DMS79 (cell line): ENCODE measurements at regions not wholly inside any gene's neighbourhood (a gene's known extent, or its start where the extent isn't known, plus 50 kb on each side); places are given as distances from the start of the nearest gene placed in this dataset.
"Not testable (repeated sequence)": the region's sequence is repeated elsewhere in the genome, so short reads cannot be mapped to it uniquely, and the experiment has no call there.

Experiments
- DNase-seq: peaks from one replicate; lab custom pipeline; 2025; lab: John Stamatoyannopoulos, UW

DNA sequence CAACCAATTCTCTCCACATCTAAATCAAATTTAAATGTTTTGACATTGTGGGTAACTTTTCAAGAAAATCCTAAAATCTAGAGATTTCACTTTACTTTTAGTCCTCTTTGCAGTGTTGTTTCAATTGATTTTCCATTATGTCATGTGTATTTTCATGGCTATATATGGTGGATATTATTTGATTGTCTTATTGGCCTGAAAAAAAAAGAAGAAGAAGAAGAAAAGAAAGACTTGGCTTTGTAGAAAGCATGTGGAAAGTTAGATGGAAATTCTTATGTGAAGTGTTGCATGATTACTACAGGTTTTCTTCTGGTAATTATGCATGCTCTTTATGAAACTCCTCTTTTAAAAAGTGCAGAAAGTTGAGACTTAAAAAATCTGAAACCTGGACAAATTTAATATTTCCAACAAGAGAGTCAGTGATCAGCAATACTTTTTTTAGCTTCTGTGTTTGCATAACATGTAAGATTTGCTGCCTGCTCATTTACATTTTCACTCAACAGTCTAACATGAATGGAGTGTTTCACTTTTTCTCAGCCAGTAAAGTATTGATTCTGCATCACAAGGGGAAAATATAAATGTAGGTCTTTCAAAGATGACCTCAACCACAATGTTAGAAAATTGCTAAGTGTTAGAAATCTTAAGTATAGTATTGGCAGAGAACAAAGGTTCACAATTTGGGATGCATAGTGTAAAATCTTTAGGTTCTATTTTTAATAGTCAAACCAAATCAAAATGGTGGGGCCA, 438.7 kb downstream of the BCKDHB start:
- DNase-seq, result no peak

DNA sequence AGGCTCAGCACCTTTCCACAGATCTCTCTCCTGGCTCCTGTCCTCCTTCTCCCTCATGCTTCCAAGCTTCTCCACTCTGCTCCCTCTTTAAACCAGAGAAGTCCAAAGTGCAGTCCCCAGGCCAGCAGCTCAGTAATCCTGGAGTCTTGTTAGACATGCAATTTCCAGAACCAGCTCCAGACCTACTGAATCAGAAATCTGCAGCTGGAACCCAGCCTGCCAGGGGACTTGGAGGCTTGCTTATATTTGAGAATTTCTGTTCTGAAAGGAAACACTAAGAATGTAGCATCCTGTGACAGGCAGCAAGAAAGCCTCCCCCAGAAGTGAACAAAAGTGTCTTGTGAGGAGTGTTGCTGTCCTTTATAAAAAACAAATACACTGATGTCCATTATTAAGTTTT, 438.1 kb downstream of the BCKDHB start:
- DNase-seq, result no peak

DNA sequence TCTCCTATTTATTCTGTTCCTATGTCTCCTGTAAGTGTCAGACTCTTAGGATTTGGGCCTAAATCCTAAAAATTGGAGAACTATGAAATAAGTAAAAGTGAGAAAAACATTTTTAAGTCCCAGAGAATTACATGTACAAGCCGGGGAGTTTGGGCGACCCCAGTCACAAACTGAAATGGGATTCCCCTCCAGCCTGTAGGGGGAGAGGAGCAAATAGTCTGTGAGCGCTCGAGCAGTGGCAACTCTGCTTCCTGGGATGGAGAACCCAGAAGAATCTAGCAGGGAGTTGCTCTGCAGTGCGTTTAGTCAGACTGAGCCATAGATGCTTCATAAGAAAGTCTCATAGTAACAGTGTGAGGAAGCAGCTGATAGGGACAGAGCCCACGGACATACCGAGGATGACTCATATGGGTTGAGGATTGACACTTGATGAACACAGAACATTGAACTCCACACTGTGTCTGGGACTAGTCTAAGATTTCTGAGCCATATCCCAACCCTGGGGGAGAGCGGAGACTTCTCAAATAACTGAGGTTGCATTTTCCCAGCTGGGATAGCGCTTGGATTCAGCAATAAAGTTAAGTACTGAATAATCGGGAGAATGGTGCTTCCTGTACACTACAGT, 437.2 kb downstream of the BCKDHB start:
- DNase-seq, result no peak

DNA sequence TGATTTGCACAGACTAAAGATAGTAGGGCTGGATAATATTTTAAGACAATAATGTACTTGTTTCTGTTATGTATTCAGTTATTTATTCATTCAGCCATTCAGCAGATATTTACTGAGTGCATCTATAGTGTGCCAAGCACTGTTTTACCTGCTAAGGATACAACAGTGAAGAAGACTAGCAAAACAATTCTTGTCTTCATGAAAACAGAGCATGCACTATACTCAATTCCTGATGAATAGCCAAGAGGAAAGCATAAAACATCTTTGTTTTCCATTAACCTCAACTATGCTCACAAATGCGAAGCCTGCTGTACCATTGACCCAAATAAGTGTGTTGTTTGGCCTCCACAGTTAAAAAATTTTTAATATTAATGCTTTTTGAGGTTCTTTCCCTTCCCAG, 436.7 kb downstream of the BCKDHB start:
- DNase-seq, result no peak

DNA sequence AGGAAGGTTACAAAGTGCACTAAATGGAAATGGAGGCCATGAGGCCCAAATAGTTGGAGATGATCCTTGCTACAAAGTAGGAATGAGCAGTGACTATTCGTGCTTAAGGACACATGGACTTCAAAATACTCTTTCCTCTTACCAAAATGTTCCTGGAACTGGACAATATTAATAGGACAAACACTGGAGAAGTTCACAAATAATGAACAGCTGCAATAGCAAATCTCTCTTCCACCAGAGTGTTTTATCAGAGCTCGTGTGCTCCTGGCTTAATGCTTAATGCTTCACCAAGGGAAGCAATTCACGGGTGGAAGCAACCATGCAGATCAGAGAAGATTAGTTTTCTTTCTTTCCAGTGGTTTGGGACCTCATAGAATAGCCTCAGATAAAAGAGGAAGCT, 435.4 kb downstream of the BCKDHB start:
- DNase-seq, result no peak

DNA sequence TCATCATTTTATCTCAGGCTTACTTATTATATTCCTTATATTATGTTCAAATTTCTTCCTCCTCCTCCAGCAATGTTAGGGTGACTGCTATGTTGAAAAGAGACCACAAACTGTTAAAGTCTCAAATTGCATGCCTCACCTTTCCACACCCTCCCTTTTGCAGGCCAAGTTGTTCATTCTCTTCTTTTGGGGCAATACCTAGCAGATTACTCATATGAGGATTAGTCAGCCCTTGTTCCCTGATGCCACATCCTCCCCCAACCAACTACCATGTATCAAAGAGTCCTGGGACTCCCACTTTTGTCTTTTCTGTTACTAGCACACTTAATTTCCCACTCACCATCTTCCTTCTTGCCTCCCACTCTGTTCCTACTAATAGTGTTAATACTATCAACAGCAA, 434.7 kb downstream of the BCKDHB start:
- no peak for DNase-seq

DNA sequence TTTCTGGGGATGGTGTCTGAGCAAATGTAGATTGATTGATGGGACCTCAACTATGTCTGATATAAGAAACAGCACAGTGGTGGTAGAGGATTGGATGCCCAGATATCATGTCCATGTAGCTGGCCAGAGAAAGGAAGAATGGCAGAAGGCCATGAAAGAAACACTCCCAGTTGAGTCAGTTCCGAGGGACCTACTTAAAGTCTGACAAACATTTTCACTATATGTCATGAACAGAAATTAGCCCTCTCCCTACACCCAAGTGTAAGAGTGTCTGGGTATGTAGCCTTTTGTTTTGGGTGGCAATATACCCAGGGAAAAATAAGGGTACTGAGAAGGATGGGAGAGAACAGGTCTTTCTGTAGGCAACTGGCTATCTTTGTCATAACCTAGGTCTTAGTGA, 434.2 kb downstream of the BCKDHB start:
- no peak for DNase-seq

DNA sequence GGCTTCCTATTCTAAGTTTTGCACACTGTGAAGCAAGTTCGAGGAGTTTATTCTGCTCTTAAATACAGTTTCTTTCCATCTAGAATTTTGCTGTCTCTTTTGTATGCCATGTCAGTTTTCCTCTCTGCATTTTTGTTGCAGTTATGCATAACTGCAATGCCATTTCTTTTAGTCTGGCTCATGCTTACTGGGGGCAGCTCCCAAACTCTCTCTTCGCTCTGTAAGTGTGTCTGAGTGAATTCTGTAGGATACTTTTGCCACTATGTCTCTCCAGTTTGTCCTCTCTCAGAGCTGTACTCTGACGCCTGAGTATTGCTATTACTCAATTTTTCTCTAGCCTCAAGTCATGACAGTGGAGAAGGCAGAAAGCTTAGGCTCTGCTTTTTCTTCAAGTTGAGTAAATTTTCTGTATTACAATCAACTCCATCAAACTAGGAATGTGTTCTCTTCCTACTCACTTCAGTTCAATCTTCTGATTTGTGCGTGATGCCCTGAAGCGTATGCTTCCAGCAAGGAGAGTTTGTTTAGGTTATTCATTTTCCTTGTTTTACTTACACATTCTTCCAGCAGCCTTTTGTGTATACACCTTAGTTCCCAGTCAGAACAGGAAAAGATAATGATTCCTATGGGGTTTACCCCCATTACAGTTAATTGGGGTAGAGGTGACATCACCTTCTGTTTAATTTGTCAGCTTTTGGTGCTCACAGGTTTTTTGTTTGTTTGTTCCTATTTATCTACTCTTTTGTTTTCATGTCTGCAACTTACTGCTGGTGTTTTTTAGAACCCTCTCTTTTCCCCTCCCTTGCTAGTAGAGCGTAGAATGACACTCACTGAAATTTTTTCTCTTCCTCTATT, 430.9 kb downstream of the BCKDHB start:
- DNase-seq, result no peak

DNA sequence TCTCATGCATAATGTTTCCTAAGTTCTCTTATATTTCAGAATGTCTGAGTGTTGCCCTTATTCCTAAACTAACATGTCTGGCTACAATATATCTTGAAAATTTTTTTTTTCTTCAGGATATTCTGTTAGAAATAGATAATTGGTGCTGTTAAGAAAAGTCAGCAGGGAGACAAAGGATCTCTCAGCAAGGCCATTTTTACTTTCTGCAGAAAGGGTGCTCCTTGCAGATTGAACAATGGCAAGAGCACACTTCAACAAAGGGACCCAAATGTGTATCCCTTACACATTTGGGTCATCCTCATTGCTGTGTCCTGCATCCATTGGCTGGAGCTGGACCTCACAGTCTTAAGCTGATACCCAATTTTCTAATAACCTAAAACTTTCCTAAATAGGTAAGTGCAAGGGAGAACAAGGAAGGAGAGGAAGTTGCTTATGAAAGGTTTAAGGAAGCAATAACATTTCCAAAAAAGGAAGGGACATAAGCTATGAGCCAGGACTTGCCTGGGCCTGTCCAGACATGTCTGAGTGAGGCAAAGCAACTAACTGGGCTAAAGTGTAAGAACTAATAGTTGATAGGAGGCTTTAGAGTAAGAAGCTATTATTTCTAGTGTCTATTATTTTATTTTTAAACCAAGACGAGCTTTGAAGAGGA, 429.6 kb downstream of the BCKDHB start:
- peak; percentile 10 for DNase-seq

DNA sequence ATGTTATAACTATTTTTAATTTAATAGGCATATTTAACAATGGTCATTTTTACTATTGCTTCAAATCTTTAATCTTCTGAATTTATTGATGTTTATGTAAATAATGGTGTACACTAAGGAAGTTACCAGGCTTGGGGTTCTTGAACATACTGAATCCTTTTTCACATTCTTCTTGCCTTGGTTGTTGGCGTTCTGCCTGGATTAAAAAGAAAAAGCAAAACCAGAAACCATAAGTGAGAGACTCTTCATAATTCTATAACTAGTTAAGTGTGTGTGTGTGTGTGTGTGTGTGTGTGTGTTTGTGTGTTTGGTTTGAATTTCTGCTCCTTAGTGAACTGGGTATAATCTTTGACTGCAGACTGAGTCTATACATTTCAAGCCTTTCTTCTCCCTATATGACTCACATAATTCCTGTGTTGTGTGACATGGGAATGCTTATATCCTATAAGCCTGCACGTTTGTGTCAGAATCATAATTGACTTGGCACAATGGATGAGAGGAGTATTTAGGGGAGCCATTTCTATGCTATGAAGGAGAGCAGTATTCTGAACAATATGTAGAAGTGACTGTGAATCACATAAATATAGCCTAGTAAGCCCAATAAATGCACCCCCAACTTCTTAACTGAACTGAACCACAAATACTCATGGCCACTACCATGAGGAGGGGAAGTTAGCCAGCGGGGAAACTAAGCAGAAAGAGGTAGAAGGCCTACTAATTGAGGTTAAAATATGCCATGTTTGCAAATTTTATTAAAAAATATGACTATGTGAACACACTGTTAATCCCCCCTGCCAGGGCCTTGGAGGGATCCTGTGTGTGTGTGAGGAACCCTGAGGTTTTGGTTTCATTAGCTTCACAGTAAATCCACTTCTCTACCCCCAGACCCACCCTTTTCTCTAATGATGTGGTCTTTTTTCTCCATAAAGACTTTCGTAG, 425.5 kb downstream of the BCKDHB start:
- DNase-seq, result no peak

DNA sequence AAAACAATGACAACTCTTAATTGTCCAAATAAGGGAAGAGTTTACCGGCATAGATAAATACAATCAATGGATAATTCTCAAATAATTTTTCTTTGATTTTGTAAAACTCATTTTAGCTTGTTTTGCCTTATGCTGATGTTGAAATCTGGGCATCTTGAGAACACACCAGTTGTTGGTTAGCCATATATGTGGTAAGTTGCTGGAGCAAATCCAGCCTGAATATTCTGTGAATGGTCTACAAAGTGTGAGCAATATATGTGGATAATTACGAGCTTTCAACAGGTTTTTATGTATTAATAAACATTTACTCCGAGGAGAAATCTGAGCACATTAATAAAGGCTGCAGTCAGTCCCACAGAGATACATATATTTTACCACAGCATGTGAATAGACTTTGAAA, 423.6 kb downstream of the BCKDHB start:
- no peak for DNase-seq

DNA sequence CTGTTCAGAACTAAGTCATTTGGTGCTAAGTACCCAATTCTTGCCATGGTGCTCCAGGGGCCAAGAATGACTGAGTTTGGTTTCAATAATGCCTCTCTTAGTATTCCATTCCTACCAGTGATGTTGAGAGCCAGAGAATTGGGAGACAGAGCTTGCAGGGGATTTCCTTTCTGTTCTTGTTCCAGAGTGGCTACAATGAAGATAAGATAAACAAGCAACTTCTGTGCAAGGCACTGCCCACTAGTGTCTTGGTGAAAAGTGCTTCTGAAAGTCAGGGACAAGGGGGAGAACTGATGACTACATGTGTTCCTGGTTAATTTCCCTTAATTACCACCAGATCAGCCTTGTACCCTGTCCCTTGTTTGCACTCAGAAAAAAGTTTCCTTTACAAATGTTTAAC, 421.6 kb downstream of the BCKDHB start:
- DNase-seq, result no peak

DNA sequence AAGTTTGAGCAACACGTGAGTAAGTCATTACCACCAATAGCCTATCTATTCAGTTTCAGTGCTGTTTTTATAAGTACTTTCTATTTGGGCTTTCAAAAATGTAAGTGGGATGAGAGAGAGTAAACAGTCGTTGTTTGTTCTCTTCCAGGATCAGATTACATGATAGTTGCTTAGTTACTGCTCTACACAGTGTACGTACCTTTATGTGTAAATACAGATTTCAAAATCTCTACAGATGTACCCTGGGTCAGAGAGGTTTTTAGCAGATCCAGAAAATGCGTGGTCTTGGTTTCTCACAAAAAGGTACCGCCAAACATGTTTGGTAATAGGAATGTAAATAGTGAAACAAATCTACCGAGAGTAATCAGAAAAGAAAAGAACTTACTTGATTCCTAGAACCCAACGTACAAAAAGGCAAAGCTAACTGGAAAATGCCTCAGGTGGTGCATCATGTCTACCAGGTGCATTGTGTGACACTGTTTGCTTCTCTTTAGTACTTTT, 421.1 kb downstream of the BCKDHB start:
- DNase-seq, result peak; percentile 75

DNA sequence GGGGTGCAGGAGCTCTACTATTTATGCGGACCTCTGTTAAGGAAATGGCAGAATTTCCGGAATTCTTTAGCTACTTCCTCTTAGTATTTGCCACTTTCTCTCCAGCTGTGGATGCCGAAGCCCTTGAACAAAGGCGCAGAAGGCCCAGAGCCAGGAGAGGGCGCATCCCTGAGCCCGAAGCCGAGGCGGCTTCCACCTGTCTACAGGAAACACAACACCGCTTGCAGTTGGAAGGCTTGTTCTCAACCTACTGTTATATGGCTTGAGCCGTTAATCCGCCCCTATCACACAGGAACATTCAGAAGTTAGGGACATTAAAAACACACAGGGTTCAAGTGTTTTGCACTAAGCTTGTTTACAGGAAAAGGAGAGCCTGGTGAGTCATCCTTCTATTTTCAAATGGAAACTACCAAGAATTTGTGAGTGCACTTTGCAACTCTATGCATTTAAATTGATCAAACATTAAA, 417.1 kb downstream of the BCKDHB start:
- peak; percentile 9 for DNase-seq

DNA sequence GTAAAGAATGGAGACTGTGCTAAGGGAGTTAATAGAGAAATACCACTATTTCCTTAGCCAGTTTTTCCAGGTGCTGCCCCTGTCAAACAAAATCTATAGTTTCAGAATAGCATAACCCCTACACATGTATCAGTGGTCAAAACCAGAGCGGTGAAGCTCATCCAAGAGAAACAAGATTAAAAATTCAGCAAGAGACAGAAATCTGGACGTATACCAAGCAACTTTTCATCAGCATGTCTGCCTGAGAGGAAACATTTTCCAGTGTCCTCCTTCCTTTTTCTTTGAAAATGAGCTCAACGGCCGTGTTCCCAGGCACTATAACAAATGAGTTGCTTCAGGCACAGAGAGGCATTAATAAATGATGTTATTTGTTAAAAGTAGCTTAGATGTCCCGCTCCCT, 416.5 kb downstream of the BCKDHB start:
- DNase-seq, result no peak

DNA sequence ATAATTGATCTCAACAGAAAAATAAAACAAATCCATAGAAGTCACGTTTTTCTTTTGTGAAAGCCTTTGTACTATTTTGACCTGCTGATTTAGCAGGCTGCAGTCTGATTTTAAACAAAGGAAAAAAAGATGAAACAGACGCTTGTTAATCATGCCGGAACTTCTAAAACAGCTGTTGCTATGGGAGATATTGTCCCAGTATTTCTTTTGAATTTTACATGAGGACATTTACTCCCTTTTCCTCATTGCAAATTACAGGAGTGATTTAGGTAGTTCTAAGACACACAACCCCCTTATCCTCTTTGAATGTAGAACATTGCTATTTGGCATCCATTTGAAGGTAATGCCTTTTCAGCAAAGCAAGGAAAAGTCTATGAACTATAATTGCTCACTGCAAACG, 416.1 kb downstream of the BCKDHB start:
- no peak for DNase-seq

DNA sequence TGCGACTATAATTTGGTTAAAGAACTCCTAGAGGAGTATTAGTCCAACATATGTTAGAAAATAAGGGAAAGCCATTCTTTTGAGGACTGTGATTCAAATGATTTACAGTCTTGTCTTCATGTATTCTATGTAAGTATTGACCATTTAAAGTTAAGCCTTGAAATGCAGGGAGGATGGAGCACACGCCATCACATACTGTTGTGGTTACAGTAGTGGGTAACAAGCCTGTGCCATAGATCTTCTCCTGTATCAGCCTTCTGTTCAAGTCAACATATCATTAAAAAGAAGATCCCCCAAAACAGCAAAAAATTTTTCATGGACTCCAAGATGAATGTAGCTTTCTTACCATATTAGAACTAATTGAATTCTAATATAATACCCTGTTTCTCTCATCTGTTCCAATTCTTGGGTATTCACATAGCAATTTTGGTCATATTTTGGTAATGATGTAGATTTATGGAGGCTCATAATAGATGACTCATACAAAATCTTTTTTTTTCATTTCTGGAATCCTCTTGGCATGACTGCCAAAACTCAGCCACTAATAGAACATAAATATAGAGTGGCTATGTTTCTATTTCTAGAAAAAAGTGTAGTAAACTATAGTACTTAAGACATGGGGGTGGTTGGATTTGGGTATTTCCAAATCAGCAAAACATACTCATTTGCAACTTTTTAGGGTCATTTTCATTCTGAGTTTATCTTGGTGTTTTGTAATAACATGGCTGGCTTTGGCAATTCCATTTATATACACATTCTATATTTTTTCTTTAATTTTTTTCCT, 413.5 kb downstream of the BCKDHB start:
- no peak for DNase-seq

DNA sequence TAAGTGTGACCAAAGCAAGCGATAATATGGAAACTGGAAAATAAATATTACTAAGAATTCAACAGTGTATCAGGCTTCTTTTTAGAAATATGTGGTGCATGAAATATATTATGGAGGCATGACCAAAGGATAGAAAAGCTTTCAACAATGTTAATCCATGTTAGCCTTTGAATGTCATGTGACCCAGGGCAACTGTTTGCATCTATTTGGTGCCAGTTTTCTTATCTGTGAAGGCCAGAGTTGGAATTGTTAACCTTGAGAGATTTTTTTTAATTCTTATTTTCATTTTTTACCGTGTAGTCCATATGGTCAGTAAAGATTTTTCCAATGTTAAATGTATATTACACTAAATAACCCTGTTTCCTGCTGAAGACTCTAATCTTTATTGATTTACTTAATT, 411.1 kb downstream of the BCKDHB start:
- DNase-seq, result no peak

DNA sequence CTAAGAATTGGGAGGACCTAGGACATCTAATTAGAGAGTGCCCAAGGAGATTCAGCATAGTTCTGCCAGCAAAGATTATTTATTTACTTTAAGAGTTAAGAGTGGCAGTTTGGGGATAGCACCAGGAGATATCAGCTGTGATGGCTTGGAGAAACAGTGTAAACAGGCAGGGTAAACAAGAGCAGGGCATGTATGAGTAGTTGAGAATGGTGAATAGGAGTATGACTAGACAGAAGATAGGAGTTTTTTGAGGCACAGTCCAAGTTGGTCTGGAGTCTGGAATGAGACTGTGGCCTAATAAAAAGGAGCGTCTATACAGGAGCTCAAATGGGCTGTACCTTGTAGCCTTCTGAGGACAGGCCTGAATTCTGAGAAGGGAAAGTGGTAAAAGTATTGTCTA, 404.1 kb downstream of the BCKDHB start:
- not testable (repeated sequence) for DNase-seq
